NCI-H526 (cell line): ENCODE measurements at regions not wholly inside any gene's neighbourhood (a gene's known extent, or its start where the extent isn't known, plus 50 kb on each side); places are given as distances from the start of the nearest gene placed in this dataset.
"Not testable (repeated sequence)": the region's sequence is repeated elsewhere in the genome, so short reads cannot be mapped to it uniquely, and the experiment has no call there.

ENCODE experiments used
- DNase-seq, 2 experiments: peaks; one replicate each; lab custom pipeline; 2025; lab: John Stamatoyannopoulos, UW

DNA sequence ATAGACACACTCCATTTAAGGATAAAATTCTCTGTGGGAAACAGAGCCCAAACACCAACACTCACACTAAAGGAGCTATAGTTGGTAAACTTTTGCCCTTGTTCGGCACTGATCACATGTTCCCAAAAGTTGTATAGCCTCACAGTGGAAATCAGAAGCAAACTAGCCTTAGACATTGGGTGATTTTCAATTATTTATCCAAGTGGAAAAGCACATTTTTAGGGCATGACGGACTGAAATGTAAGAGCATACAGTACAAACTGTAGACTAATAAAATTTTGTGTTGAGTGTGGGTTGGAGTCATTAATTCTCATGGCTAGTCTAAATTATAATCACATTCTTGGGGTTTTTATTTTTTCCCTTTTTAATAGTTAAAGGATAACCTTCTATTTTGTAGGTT lies 202.4 kb downstream of the MOXD1 start:
- DNase-seq, result no peak

DNA sequence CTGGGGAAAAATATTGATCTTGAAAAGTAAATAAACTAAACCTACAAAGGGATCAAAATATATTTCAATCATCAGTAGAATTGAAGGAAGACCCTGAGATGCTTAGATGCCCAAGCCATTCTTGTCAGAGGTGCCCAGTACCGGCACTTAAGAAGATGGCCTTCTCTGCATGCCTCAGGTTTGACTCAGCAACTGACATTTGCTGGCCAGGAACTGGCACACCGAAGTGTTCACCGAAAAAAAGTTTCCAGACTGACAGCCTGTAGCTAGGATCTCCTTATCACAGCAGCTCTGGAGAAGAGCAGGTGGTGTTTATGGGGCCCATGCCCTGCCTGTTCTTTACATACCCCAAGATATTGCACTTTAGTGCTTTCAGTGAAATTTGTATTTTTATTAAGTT lies 203.2 kb downstream of the MOXD1 start:
- DNase-seq, result no peak

GRCh38 chr6:132194529-132194928 lies 206.7 kb downstream of the MOXD1 start:
- DNase-seq, result no peak

- no peak for DNase-seq
Measured at GRCh38 chr6:132192631-132193030, 208.6 kb downstream of the MOXD1 start.

DNA sequence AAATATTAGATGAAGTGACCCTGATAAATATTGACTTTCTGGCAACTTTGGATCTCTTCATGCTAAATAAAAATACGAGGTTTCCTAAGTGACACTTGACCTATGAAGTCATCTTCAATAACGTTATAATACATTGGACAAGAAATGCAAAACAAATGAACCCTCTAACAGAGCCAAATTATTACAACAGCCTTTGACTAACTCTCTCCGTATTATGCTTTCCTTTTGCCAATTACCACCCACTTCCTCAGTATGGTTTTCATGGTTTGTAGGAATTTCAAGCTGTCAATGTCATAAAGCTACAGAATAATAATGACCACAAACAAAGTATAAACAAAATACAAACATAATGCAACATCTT lies 210.5 kb downstream of the MOXD1 start:
- DNase-seq, result no peak

DNA sequence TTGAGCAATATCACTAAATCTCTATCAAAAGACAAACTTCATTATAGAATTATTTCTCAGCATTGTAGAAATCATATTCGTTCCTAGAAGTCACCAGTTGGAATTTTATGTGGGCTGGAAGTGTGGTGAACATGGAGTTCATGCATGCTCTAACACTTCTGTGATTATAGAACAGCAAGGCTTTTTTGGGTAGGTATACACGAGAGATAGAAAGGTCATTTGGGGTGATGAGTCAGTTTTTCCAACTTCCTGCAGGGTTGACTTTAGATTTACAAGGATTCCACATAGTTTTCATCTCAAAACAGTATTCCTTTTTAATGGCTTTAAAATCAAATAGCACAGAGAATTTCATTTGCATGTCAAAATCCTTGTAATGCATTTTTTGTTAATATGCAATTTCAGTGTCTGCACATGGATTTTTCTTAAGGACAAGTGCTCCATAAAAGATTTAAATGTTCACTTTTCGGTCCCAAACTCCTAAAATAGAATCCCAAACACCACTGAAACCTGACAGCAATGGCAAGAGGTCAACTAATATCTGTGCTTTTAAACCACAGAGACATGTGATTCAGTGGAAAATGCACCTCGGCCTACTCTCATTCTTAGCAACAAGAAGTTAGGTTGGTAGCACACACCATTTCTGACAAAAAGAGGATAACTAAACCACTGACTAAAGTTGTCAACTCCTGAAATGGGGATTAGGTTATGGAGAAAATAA lies 211.0 kb downstream of the MOXD1 start:
- no peak for DNase-seq

DNA sequence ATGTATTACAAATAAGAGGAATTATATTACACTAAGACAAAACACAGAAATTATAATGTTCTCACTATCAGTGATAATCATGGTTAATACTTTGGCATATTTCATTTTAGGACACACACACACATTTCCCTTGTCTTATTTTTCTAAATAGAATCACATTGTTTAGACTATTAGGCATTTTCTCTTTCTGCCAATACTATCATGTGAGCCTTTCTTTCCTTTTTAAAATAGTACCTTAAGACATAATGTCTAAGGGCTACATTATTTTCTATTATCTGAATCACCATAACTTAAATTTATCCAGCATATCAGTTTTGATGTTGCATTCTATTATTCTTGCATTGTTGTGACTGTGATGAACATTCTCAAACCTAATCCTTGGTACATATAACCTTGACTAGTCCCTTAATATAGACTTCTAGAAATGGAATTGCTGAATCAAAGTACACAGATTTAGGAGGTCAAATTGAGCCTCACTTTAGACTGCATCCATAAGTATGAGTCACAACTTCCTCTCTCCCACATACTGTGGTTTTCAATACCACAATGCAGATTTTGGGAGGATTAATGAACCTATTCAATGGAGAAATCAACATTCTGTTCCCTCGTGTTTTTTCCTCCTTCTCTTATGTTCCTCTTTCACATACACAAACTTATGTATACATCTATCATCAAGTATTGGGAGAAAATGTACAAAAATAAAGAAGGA lies 212.6 kb downstream of the MOXD1 start:
- DNase-seq, result no peak

- no peak for DNase-seq
Measured at GRCh38 chr6:132187816-132188215, 213.5 kb downstream of the MOXD1 start.

DNA sequence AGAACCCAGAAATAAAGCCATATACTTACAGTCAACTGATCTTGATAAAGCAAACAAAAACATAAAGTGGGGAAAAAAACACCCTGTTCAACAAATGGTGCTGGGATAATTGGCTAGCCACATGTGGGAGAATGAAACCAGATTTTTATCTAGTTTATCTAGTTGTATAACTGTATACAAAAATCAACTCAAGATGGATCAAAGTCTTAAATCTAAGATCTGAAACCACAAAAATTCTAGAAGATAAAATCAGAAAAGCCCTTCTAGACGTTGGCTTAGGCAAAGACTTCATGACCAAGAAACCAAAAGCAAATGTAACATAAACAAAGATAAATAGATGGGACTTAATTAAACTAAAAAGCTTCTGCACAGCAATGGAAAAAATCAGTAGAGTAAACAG lies 216.3 kb downstream of the MOXD1 start:
- DNase-seq, result not testable (repeated sequence)

- DNase-seq, result no peak
Measured at GRCh38 chr6:132179955-132180354, 221.3 kb downstream of the MOXD1 start.

- no peak for DNase-seq
Measured at GRCh38 chr6:132174919-132175318, 223.7 kb upstream of the CCN2 start.

GRCh38 chr6:132168961-132169360 lies 217.8 kb upstream of the CCN2 start:
- no peak for DNase-seq

GRCh38 chr6:132167929-132168892 lies 217.0 kb upstream of the CCN2 start:
- peak in 1 of 2 experiments; percentile 2 for DNase-seq

DNA sequence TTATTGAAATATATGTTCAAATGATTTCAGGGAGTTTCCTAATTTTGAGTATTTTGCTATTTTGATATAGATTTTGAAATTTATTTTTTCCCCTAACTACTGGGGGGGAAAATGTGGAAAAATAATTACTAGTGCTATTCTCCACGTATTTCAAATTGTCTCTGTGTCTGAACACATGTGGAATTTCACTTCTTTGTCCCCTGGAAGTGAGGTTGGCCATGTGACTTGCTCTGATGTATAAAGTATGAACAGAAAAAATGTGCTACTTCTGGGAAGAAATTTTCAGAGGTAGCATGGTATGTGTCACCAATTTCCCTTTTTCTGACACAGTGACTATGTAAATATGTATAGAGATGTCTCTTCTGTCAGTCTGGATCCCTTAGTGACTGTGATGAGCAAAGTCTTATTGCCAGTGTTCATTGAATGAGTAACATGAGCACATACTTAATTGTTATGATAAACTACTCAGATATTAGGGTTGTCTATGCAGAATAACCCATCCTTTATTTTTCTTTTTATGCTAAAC lies 215.4 kb upstream of the CCN2 start:
- DNase-seq, result no peak

DNA sequence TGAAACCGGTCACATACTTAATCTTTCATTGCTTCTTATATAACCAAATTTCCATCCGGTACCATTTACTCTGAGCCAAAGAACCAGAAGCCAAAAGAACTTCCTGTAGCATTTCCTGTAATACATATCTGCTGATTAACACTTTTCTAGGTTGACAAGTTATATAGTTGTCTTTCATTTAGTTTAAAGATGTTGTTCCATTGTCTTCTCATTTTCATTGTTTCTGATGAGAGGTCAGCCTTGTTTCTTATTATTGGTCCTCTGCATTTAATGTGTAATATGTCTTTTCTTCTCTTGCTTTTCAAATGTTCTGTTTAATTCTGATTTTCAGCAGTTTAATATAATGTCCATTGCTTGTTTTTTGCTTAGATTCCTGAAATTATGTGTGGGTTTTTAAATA lies 214.5 kb upstream of the CCN2 start:
- no peak for DNase-seq

DNA sequence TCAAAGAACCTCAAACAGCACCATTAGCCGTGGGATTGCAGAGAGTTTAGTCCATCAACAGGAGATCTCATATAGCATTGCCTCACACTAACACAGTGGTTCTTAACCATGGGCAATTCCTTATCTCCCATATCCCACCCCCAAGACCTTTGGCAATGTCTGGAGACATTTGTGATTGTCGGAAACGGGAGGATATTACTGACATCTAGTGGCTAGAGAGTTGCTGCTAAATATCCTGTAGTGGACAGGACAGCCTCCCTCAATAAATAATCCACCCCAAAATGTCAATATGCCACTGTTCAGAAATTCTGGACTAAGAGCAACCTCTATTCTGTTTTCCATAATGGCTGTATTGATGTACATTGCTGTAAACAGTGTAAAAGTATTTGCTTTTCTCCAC lies 210.1 kb upstream of the CCN2 start:
- DNase-seq, result peak in 1 of 2 experiments; percentile 12

- no peak for DNase-seq
Measured at GRCh38 chr6:132153221-132153898, 202.2 kb upstream of the CCN2 start.

GRCh38 chr6:132147530-132148011 lies 196.4 kb upstream of the CCN2 start:
- no peak for DNase-seq

- no peak for DNase-seq
Measured at GRCh38 chr6:132144456-132144855, 193.3 kb upstream of the CCN2 start.

- DNase-seq, result no peak
Measured at GRCh38 chr6:132143258-132143657, 192.1 kb upstream of the CCN2 start.

DNA sequence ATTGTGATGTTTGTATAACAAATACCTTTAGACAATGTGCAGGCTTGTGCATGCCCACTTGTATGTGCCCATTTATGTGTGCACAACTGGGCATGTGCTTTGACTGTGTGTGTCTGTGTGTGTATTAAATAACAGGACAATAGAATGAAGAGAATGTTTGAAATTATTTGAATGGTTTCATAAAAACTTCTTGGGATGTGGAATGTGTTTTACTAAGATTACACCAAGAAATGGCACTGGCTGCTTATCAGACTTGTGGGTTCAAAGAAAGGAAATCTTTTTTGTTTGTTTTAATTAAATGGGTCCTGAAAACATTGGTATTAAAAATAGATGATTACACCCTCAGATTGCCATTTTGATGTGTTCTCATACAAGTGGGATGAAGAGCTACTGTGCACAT lies 191.6 kb upstream of the CCN2 start:
- no peak for DNase-seq

DNA sequence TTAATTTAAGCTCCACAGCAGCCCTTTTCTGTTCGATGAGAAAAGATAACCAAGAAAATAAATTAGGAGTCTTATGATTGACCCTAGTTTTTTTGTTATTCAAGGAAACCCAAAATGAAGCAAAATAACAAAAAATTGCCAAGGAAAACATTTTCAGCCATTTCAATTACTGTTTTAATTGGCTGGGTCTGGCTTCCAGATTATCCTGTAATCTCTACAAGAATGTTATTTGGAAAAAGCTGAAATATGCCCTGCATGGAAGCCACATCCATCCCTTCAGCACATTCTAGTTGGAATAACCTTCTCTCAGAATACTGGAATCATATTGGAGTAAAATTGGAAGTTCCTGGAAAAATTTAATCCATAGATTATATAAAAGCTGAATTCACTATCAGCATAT lies 191.1 kb upstream of the CCN2 start:
- DNase-seq, result no peak
